ENCODE measurements at regions not wholly inside any gene's neighbourhood (a gene's known extent, or its start where the extent isn't known, plus 50 kb on each side); places are given as distances from the start of the nearest gene placed in this dataset.
A peak's percentile ranks its signal among the peaks of the same experiment; 100 is the strongest.

GRCh38 chrX:149312097-149312496 is 193.0 kb downstream of the IDS start:
- H3K4me3 ChIP-seq (ENCODE audit: low read depth, low read length), result no peak overlapping the region
- TF ChIP-seq CTCF (IDR thresholded peaks at IDR 0.05; ENCODE audit: borderline replicate concordance, insufficient read depth, low read depth, low read length), result no peak

- TF ChIP-seq CTCF (IDR thresholded peaks at IDR 0.05; ENCODE audit: borderline replicate concordance, insufficient read depth, low read depth, low read length), result no peak
Measured at GRCh38 chrX:149302705-149303104, 202.4 kb downstream of the IDS start.

GRCh38 chrX:149298111-149298510 is 207.0 kb downstream of the IDS start:
- H3K4me3 ChIP-seq (ENCODE audit: low read depth, low read length), result no peak overlapping the region
- TF ChIP-seq CTCF (IDR thresholded peaks at IDR 0.05; ENCODE audit: borderline replicate concordance, insufficient read depth, low read depth, low read length), result no peak

More at GRCh38 chrX:149302705-149303104, 202.4 kb downstream of the IDS start:
- no peak overlapping the region for H3K4me3 ChIP-seq (ENCODE audit: low read depth, low read length)

- no peak for TF ChIP-seq CTCF (IDR thresholded peaks at IDR 0.05; ENCODE audit: borderline replicate concordance, insufficient read depth, low read depth, low read length)
- no peak overlapping the region for H3K4me3 ChIP-seq (ENCODE audit: low read depth, low read length)
Measured at GRCh38 chrX:149296092-149296491, 209.0 kb downstream of the IDS start.

GRCh38 chrX:149286940-149287349 is 218.2 kb downstream of the IDS start:
- no peak overlapping the region for H3K4me3 ChIP-seq (ENCODE audit: low read depth, low read length)
- TF ChIP-seq CTCF (IDR thresholded peaks at IDR 0.05; ENCODE audit: borderline replicate concordance, insufficient read depth, low read depth, low read length), result peak; percentile 70

- no peak for TF ChIP-seq CTCF (IDR thresholded peaks at IDR 0.05; ENCODE audit: borderline replicate concordance, insufficient read depth, low read depth, low read length)
- H3K4me3 ChIP-seq (ENCODE audit: low read depth, low read length), result no peak overlapping the region
Measured at GRCh38 chrX:149284616-149285015, 220.5 kb downstream of the IDS start.

- TF ChIP-seq CTCF (IDR thresholded peaks at IDR 0.05; ENCODE audit: borderline replicate concordance, insufficient read depth, low read depth, low read length), result no peak
- H3K4me3 ChIP-seq (ENCODE audit: low read depth, low read length), result no peak overlapping the region
Measured at GRCh38 chrX:149283853-149284252, 221.3 kb downstream of the IDS start.

Measured in GM12875 (cell line).